Neural progenitor cell (in vitro differentiated cells): ENCODE measurements at regions not wholly inside any gene's neighbourhood (a gene's known extent, or its start where the extent isn't known, plus 50 kb on each side); places are given as distances from the start of the nearest gene placed in this dataset.

Experiments
- DNase-seq: peaks from one replicate; pipeline ENCODE4 v3.0.0-alpha.2; 2016; ENCODE audit warnings: low spot score
- H2AFZ ChIP-seq: fragments of 200-600 bp; sonication (generic); replicated peaks from 2 replicates; pipeline ENCODE4 v1.6.1; 2016; ENCODE audit warnings: antibody characterized with exemption
- H3F3A ChIP-seq: fragments of 200-600 bp; sonication (generic); 2 replicates; pipeline ENCODE4 v1.6.1; 2016; ENCODE audit warnings: antibody characterized with exemption, low read depth
- H3K27ac ChIP-seq: fragments of 200-600 bp; sonication (generic); 2 replicates; pipeline ENCODE4 v1.5.1; 2016; ENCODE audit warnings: mild to moderate bottlenecking
- H3K27me3 ChIP-seq: fragments of 200-600 bp; sonication (generic); 2 replicates; pipeline ENCODE4 v1.6.1; 2016; ENCODE audit warnings: mild to moderate bottlenecking, moderate library complexity
- H3K36me3 ChIP-seq: fragments of 200-600 bp; sonication (generic); 2 replicates; pipeline ENCODE4 v1.5.1; 2016
- H3K4me1 ChIP-seq: fragments of 200-600 bp; sonication (generic); 2 replicates; pipeline ENCODE4 v1.6.1; 2016; ENCODE audit warnings: mixed run types
- H3K4me2 ChIP-seq: fragments of 200-600 bp; sonication (generic); 2 replicates; pipeline ENCODE4 v1.6.1; 2016
- H3K4me3 ChIP-seq: fragments of 200-600 bp; sonication (generic); 2 replicates; pipeline ENCODE4 v1.5.1; 2016
- H3K79me2 ChIP-seq: fragments of 200-600 bp; sonication (generic); 2 replicates; pipeline ENCODE4 v1.6.1; 2016; ENCODE audit warnings: low read depth
- H3K9ac ChIP-seq: fragments of 200-600 bp; sonication (generic); 2 replicates; pipeline ENCODE4 v1.6.1; 2016
- H3K9me3 ChIP-seq: fragments of 200-600 bp; sonication (generic); 2 replicates; pipeline ENCODE4 v1.5.1; 2016; ENCODE audit warnings: low read depth
- H4K20me1 ChIP-seq: fragments of 200-600 bp; sonication (generic); 2 replicates; pipeline ENCODE4 v1.6.1; 2016; ENCODE audit warnings: low read depth
- H3K27ac Mint-ChIP-seq: 3 replicates; pipeline ENCODE4 v1.8.0; 2021; ENCODE audit warnings: mixed read lengths
- H3K27me3 Mint-ChIP-seq: 2 replicates; pipeline ENCODE4 v1.8.0; 2022; ENCODE audit warnings: low read depth, mild to moderate bottlenecking, inconsistent platforms, moderate library complexity, mixed read lengths; ENCODE audit not compliant: insufficient read depth
- H3K36me3 Mint-ChIP-seq: 3 replicates; pipeline ENCODE4 v1.8.0; 2021; ENCODE audit warnings: mixed read lengths
- H3K4me1 Mint-ChIP-seq: 3 replicates; pipeline ENCODE4 v1.8.0; 2021; ENCODE audit warnings: mixed read lengths
- H3K4me3 Mint-ChIP-seq: 3 replicates; pipeline ENCODE4 v1.8.0; 2021; ENCODE audit warnings: mild to moderate bottlenecking, moderate library complexity, mixed read lengths
- H3K9me3 Mint-ChIP-seq: 3 replicates; pipeline ENCODE4 v1.8.0; 2020; ENCODE audit warnings: mixed read lengths
- CTCF ChIP-seq: fragments of 200-600 bp; sonication (generic); IDR thresholded peaks from 2 replicates; pipeline ENCODE4 v1.5.1; 2017; ENCODE audit warnings: antibody characterized with exemption, mild to moderate bottlenecking
- EZH2 ChIP-seq: fragments of 200-600 bp; sonication (generic); IDR thresholded peaks from 2 replicates; pipeline ENCODE4 v1.6.1; 2017; ENCODE audit warnings: antibody characterized with exemption, mild to moderate bottlenecking, moderate library complexity
- EZH2phosphoT487 ChIP-seq: fragments of 200-600 bp; sonication (generic); IDR thresholded peaks from 2 replicates; pipeline ENCODE4 v1.6.1; 2017; ENCODE audit warnings: antibody characterized with exemption

- H3K4me1 ChIP-seq: peaks cover 20% of the 10 kb centered on the region
- TF ChIP-seq CTCF: peak; percentile 91
- no peak for TF ChIP-seq EZH2
- no peak for TF ChIP-seq EZH2phosphoT487
- no peaks in the 10 kb centered on the region for H3F3A ChIP-seq
- H3K4me2 ChIP-seq: no peak overlapping the region
- Mint-ChIP-seq H3K4me1 (peaks cover 22% of the 10 kb centered on the region), H3K27me3 (peaks cover 14% of the 10 kb centered on the region), H3K36me3 (no peaks in the 10 kb centered on the region), H3K27ac (no peak overlapping the region), H3K9me3 (no peaks in the 10 kb centered on the region), H3K4me3 (no peak overlapping the region)
- H3K4me3 ChIP-seq: no peak overlapping the region
- DNase-seq: peak; percentile 86
- H2AFZ ChIP-seq: peak overlapping the region; percentile 82
- no peak overlapping the region for H3K27ac ChIP-seq
- no peaks in the 10 kb centered on the region for H3K36me3 ChIP-seq
- no peaks in the 10 kb centered on the region for H3K9me3 ChIP-seq
- no peaks in the 10 kb centered on the region for H3K27me3 ChIP-seq
- no peaks in the 10 kb centered on the region for H3K79me2 ChIP-seq
- no peak overlapping the region for H3K9ac ChIP-seq
- no peaks in the 10 kb centered on the region for H4K20me1 ChIP-seq
Measured at GRCh38 chr11:32176223-32176934, 85.5 kb downstream of the RCN1 start.

GRCh38 chr11:32178692-32179091, 87.8 kb downstream of the RCN1 start:
- Histone ChIP-seq H3K79me2 (no peaks in the 10 kb centered on the region), H3K27me3 (no peaks in the 10 kb centered on the region), H3K36me3 (no peaks in the 10 kb centered on the region), H3K4me2 (no peak overlapping the region), H3F3A (no peaks in the 10 kb centered on the region), H3K27ac (no peak overlapping the region), H3K4me1 (peaks cover 6% of the 10 kb centered on the region), H2AFZ (no peak overlapping the region), H4K20me1 (no peaks in the 10 kb centered on the region), H3K4me3 (no peak overlapping the region), H3K9ac (no peak overlapping the region), H3K9me3 (no peaks in the 10 kb centered on the region)
- no peak for TF ChIP-seq CTCF
- TF ChIP-seq EZH2phosphoT487: no peak
- no peak for TF ChIP-seq EZH2
- Mint-ChIP-seq H3K36me3 (no peaks in the 10 kb centered on the region), H3K4me3 (no peak overlapping the region), H3K27ac (no peak overlapping the region), H3K27me3 (peaks cover 8% of the 10 kb centered on the region), H3K4me1 (peaks cover 9% of the 10 kb centered on the region), H3K9me3 (no peaks in the 10 kb centered on the region)
- DNase-seq: no peak

GRCh38 chr11:32183512-32183911, 92.6 kb downstream of the RCN1 start:
- TF ChIP-seq EZH2 (no peak), EZH2phosphoT487 (no peak), CTCF (no peak)
- H3F3A ChIP-seq: no peaks in the 10 kb centered on the region
- no peaks in the 10 kb centered on the region for H4K20me1 ChIP-seq
- no peaks in the 10 kb centered on the region for H3K27me3 ChIP-seq
- DNase-seq: no peak
- Mint-ChIP-seq H3K27ac (no peak overlapping the region), H3K4me1 (peaks cover 3% of the 10 kb centered on the region), H3K9me3 (no peaks in the 10 kb centered on the region), H3K36me3 (no peaks in the 10 kb centered on the region), H3K27me3 (peaks cover 2% of the 10 kb centered on the region), H3K4me3 (no peak overlapping the region)
- no peak overlapping the region for H3K27ac ChIP-seq
- no peaks in the 10 kb centered on the region for H3K36me3 ChIP-seq
- no peak overlapping the region for H2AFZ ChIP-seq
- H3K4me3 ChIP-seq: no peak overlapping the region
- H3K4me1 ChIP-seq: no peaks in the 10 kb centered on the region
- no peak overlapping the region for H3K9ac ChIP-seq
- H3K4me2 ChIP-seq: no peak overlapping the region
- H3K9me3 ChIP-seq: no peaks in the 10 kb centered on the region
- no peaks in the 10 kb centered on the region for H3K79me2 ChIP-seq
